ENCODE measurements at regions not wholly inside any gene's neighbourhood (a gene's known extent, or its start where the extent isn't known, plus 50 kb on each side); places are given as distances from the start of the nearest gene placed in this dataset.

GRCh38 chr1:188906921-188907641 is 1570.6 kb downstream of the BRINP3 start:
- no peak for DNase-seq
- Histone ChIP-seq H2AK5ac (ENCODE audit: low read length) (no peak overlapping the region), H3K4me1 (ENCODE audit: control insufficient read depth, low read depth, low read length) (no peaks in the 10 kb centered on the region), H2BK15ac (replicated peaks; ENCODE audit: low read depth) (no peak overlapping the region), H2BK5ac (ENCODE audit: low read length) (no peak overlapping the region), H3K4ac (ENCODE audit: low read depth, low read length) (no peak overlapping the region), H3K9ac (ENCODE audit: low read length) (no peak overlapping the region), H3K56ac (ENCODE audit: low read length) (no peak overlapping the region), H3K23ac (ENCODE audit: low read length) (no peak overlapping the region), H3K36me3 (ENCODE audit: control insufficient read depth, insufficient read depth, low read length) (no peaks in the 10 kb centered on the region), H3K79me1 (ENCODE audit: low read length) (no peaks in the 10 kb centered on the region), H3K79me2 (ENCODE audit: control insufficient read depth, insufficient read depth, low read length) (no peaks in the 10 kb centered on the region), H3K4me3 (ENCODE audit: low read length) (no peak overlapping the region), H2BK120ac (ENCODE audit: low read depth, low read length) (no peak overlapping the region), H3K27me3 (ENCODE audit: insufficient read depth, low read length, poor library complexity) (no peaks in the 10 kb centered on the region), H4K8ac (ENCODE audit: low read depth, low read length) (no peak overlapping the region), H4K5ac (ENCODE audit: low read length) (no peak overlapping the region), H3K27ac (ENCODE audit: low read depth, low read length) (no peak overlapping the region), H3K4me2 (ENCODE audit: low read length) (no peak overlapping the region), H3K18ac (ENCODE audit: low read length) (no peak overlapping the region)
- no CpG with 5 or more reads among the region's 10 CpGs for WGBS (ENCODE audit: extremely low coverage, insufficient coverage, low lambda C conversion rate)

- Histone ChIP-seq H3K18ac (ENCODE audit: low read length) (no peak overlapping the region), H4K5ac (ENCODE audit: low read length) (no peak overlapping the region), H2BK120ac (ENCODE audit: low read depth, low read length) (no peak overlapping the region), H3K36me3 (ENCODE audit: control insufficient read depth, insufficient read depth, low read length) (no peaks in the 10 kb centered on the region), H3K23ac (ENCODE audit: low read length) (no peak overlapping the region), H4K8ac (ENCODE audit: low read depth, low read length) (no peak overlapping the region), H3K79me1 (ENCODE audit: low read length) (no peaks in the 10 kb centered on the region), H3K4me3 (ENCODE audit: low read length) (no peak overlapping the region), H2BK5ac (ENCODE audit: low read length) (no peak overlapping the region), H3K79me2 (ENCODE audit: control insufficient read depth, insufficient read depth, low read length) (no peaks in the 10 kb centered on the region), H3K27ac (ENCODE audit: low read depth, low read length) (no peak overlapping the region), H3K27me3 (ENCODE audit: insufficient read depth, low read length, poor library complexity) (no peaks in the 10 kb centered on the region), H3K4me2 (ENCODE audit: low read length) (no peak overlapping the region), H2BK15ac (replicated peaks; ENCODE audit: low read depth) (no peak overlapping the region), H3K9ac (ENCODE audit: low read length) (no peak overlapping the region), H3K4ac (ENCODE audit: low read depth, low read length) (no peak overlapping the region), H3K56ac (ENCODE audit: low read length) (no peak overlapping the region), H2AK5ac (ENCODE audit: low read length) (no peak overlapping the region), H3K4me1 (ENCODE audit: control insufficient read depth, low read depth, low read length) (peaks cover 3% of the 10 kb centered on the region)
- no CpG with 5 or more reads among the region's 3 CpGs for WGBS (ENCODE audit: extremely low coverage, insufficient coverage, low lambda C conversion rate)
- no peak for DNase-seq
These were observed 1547.3 kb downstream of the BRINP3 start for GRCh38 chr1:188930382-188930781.

GRCh38 chr1:188931506-188931905 is 1546.2 kb downstream of the BRINP3 start:
- H2BK15ac ChIP-seq (replicated peaks; ENCODE audit: low read depth) = no peak overlapping the region
- no peak overlapping the region for H3K4ac ChIP-seq (ENCODE audit: low read depth, low read length)
- no peak for DNase-seq
- no peak overlapping the region for H3K18ac ChIP-seq (ENCODE audit: low read length)
- no peak overlapping the region for H4K8ac ChIP-seq (ENCODE audit: low read depth, low read length)
- no peaks in the 10 kb centered on the region for H3K36me3 ChIP-seq (ENCODE audit: control insufficient read depth, insufficient read depth, low read length)
- H3K79me1 ChIP-seq (ENCODE audit: low read length) = no peaks in the 10 kb centered on the region
- H2AK5ac ChIP-seq (ENCODE audit: low read length) = no peak overlapping the region
- no peak overlapping the region for H3K23ac ChIP-seq (ENCODE audit: low read length)
- no peak overlapping the region for H2BK5ac ChIP-seq (ENCODE audit: low read length)
- no peak overlapping the region for H3K9ac ChIP-seq (ENCODE audit: low read length)
- H4K5ac ChIP-seq (ENCODE audit: low read length) = no peak overlapping the region
- H3K27me3 ChIP-seq (ENCODE audit: insufficient read depth, low read length, poor library complexity) = no peaks in the 10 kb centered on the region
- no peak overlapping the region for H3K56ac ChIP-seq (ENCODE audit: low read length)
- H2BK120ac ChIP-seq (ENCODE audit: low read depth, low read length) = no peak overlapping the region
- H3K4me2 ChIP-seq (ENCODE audit: low read length) = no peak overlapping the region
- peaks cover 3% of the 10 kb centered on the region for H3K4me1 ChIP-seq (ENCODE audit: control insufficient read depth, low read depth, low read length)
- no CpG with 5 or more reads among the region's 1 CpG for WGBS (ENCODE audit: extremely low coverage, insufficient coverage, low lambda C conversion rate)
- H3K4me3 ChIP-seq (ENCODE audit: low read length) = no peak overlapping the region
- no peaks in the 10 kb centered on the region for H3K79me2 ChIP-seq (ENCODE audit: control insufficient read depth, insufficient read depth, low read length)
- H3K27ac ChIP-seq (ENCODE audit: low read depth, low read length) = no peak overlapping the region

GRCh38 chr1:188937965-188938551 is 1539.6 kb downstream of the BRINP3 start:
- no peak overlapping the region for H4K5ac ChIP-seq (ENCODE audit: low read length)
- no peak overlapping the region for H3K4me2 ChIP-seq (ENCODE audit: low read length)
- no peak overlapping the region for H3K56ac ChIP-seq (ENCODE audit: low read length)
- WGBS (ENCODE audit: extremely low coverage, insufficient coverage, low lambda C conversion rate) = no CpG with 5 or more reads among the region's 4 CpGs
- H3K9ac ChIP-seq (ENCODE audit: low read length) = no peak overlapping the region
- no peak overlapping the region for H3K27ac ChIP-seq (ENCODE audit: low read depth, low read length)
- H2BK5ac ChIP-seq (ENCODE audit: low read length) = no peak overlapping the region
- no peak overlapping the region for H3K23ac ChIP-seq (ENCODE audit: low read length)
- H3K18ac ChIP-seq (ENCODE audit: low read length) = no peak overlapping the region
- no peak overlapping the region for H3K4ac ChIP-seq (ENCODE audit: low read depth, low read length)
- no peak overlapping the region for H2BK120ac ChIP-seq (ENCODE audit: low read depth, low read length)
- H3K4me1 ChIP-seq (ENCODE audit: control insufficient read depth, low read depth, low read length) = no peaks in the 10 kb centered on the region
- peak; percentile 13 for DNase-seq
- no peaks in the 10 kb centered on the region for H3K36me3 ChIP-seq (ENCODE audit: control insufficient read depth, insufficient read depth, low read length)
- H3K27me3 ChIP-seq (ENCODE audit: insufficient read depth, low read length, poor library complexity) = no peaks in the 10 kb centered on the region
- no peak overlapping the region for H4K8ac ChIP-seq (ENCODE audit: low read depth, low read length)
- no peak overlapping the region for H3K4me3 ChIP-seq (ENCODE audit: low read length)
- H2BK15ac ChIP-seq (replicated peaks; ENCODE audit: low read depth) = no peak overlapping the region
- no peaks in the 10 kb centered on the region for H3K79me2 ChIP-seq (ENCODE audit: control insufficient read depth, insufficient read depth, low read length)
- no peak overlapping the region for H2AK5ac ChIP-seq (ENCODE audit: low read length)
- no peaks in the 10 kb centered on the region for H3K79me1 ChIP-seq (ENCODE audit: low read length)

GRCh38 chr1:188941986-188942385 is 1535.7 kb downstream of the BRINP3 start:
- no peaks in the 10 kb centered on the region for H3K4me1 ChIP-seq (ENCODE audit: control insufficient read depth, low read depth, low read length)
- H2AK5ac ChIP-seq (ENCODE audit: low read length) = no peak overlapping the region
- no peak overlapping the region for H3K4me3 ChIP-seq (ENCODE audit: low read length)
- H4K8ac ChIP-seq (ENCODE audit: low read depth, low read length) = no peak overlapping the region
- H2BK120ac ChIP-seq (ENCODE audit: low read depth, low read length) = no peak overlapping the region
- H3K36me3 ChIP-seq (ENCODE audit: control insufficient read depth, insufficient read depth, low read length) = no peaks in the 10 kb centered on the region
- no peak overlapping the region for H3K9ac ChIP-seq (ENCODE audit: low read length)
- WGBS (ENCODE audit: extremely low coverage, insufficient coverage, low lambda C conversion rate) = no CpG with 5 or more reads among the region's 2 CpGs
- DNase-seq = peak; percentile 78
- H2BK5ac ChIP-seq (ENCODE audit: low read length) = no peak overlapping the region
- H3K18ac ChIP-seq (ENCODE audit: low read length) = no peak overlapping the region
- no peak overlapping the region for H3K4me2 ChIP-seq (ENCODE audit: low read length)
- no peak overlapping the region for H3K23ac ChIP-seq (ENCODE audit: low read length)
- H3K79me2 ChIP-seq (ENCODE audit: control insufficient read depth, insufficient read depth, low read length) = no peaks in the 10 kb centered on the region
- H3K56ac ChIP-seq (ENCODE audit: low read length) = no peak overlapping the region
- no peak overlapping the region for H2BK15ac ChIP-seq (replicated peaks; ENCODE audit: low read depth)
- H3K27me3 ChIP-seq (ENCODE audit: insufficient read depth, low read length, poor library complexity) = no peaks in the 10 kb centered on the region
- H4K5ac ChIP-seq (ENCODE audit: low read length) = no peak overlapping the region
- H3K4ac ChIP-seq (ENCODE audit: low read depth, low read length) = no peak overlapping the region
- H3K27ac ChIP-seq (ENCODE audit: low read depth, low read length) = no peak overlapping the region
- H3K79me1 ChIP-seq (ENCODE audit: low read length) = no peaks in the 10 kb centered on the region

- Histone ChIP-seq H2BK15ac (replicated peaks; ENCODE audit: low read depth) (no peak overlapping the region), H3K27me3 (ENCODE audit: insufficient read depth, low read length, poor library complexity) (no peaks in the 10 kb centered on the region), H4K5ac (ENCODE audit: low read length) (no peak overlapping the region), H3K4me2 (ENCODE audit: low read length) (no peak overlapping the region), H2BK120ac (ENCODE audit: low read depth, low read length) (no peak overlapping the region), H3K4me1 (ENCODE audit: control insufficient read depth, low read depth, low read length) (no peaks in the 10 kb centered on the region), H3K4me3 (ENCODE audit: low read length) (no peak overlapping the region), H3K4ac (ENCODE audit: low read depth, low read length) (no peak overlapping the region), H3K79me1 (ENCODE audit: low read length) (no peaks in the 10 kb centered on the region), H3K18ac (ENCODE audit: low read length) (no peak overlapping the region), H3K79me2 (ENCODE audit: control insufficient read depth, insufficient read depth, low read length) (no peaks in the 10 kb centered on the region), H3K9ac (ENCODE audit: low read length) (no peak overlapping the region), H2BK5ac (ENCODE audit: low read length) (no peak overlapping the region), H2AK5ac (ENCODE audit: low read length) (no peak overlapping the region), H3K56ac (ENCODE audit: low read length) (no peak overlapping the region), H3K23ac (ENCODE audit: low read length) (no peak overlapping the region), H4K8ac (ENCODE audit: low read depth, low read length) (no peak overlapping the region), H3K27ac (ENCODE audit: low read depth, low read length) (no peak overlapping the region), H3K36me3 (ENCODE audit: control insufficient read depth, insufficient read depth, low read length) (no peaks in the 10 kb centered on the region)
- no peak for DNase-seq
These were observed 1528.0 kb downstream of the BRINP3 start for GRCh38 chr1:188949701-188950100.
